WTC11 (cell line): ENCODE measurements at regions not wholly inside any gene's neighbourhood (a gene's known extent, or its start where the extent isn't known, plus 50 kb on each side); places are given as distances from the start of the nearest gene placed in this dataset.

Experiments
- CTCF ChIP-seq: fragments of 200-600 bp; IDR thresholded peaks from 2 replicates; pipeline ENCODE4 v1.8.0; 2022; ENCODE audit warnings: antibody characterized with exemption
- ELF4 ChIP-seq: sonication (generic); formaldehyde crosslinking; IDR thresholded peaks from 2 replicates; pipeline ENCODE4 v1.8.1; 2022; ENCODE audit warnings: low read depth, mild to moderate bottlenecking, moderate library complexity, missing genetic modification reagents
- FOXK1 ChIP-seq: sonication (generic); formaldehyde crosslinking; IDR thresholded peaks from 2 replicates; pipeline ENCODE4 v1.8.0; 2022; ENCODE audit warnings: mild to moderate bottlenecking, moderate library complexity, missing genetic modification reagents
- MAX ChIP-seq: sonication (generic); formaldehyde crosslinking; IDR thresholded peaks from 2 replicates; pipeline ENCODE4 v1.8.0; 2022; ENCODE audit warnings: mild to moderate bottlenecking, missing genetic modification reagents
- MXD4 ChIP-seq: fragments of 250-450 bp; sonication (Bioruptor Pico); IDR thresholded peaks from 2 replicates; pipeline ENCODE4 v1.8.0; 2021; ENCODE audit warnings: mild to moderate bottlenecking, moderate library complexity, borderline replicate concordance

GRCh38 chr2:136434251-136434715, 316.3 kb upstream of the CXCR4 start:
- no peak for TF ChIP-seq FOXK1
- TF ChIP-seq MAX (CRISPR knock-in tag): no peak
- TF ChIP-seq MXD4 (CRISPR knock-in tag): no peak
- TF ChIP-seq CTCF: no peak
- TF ChIP-seq ELF4: no peak
